Breast epithelium (tissue), 4 donors: ENCODE measurements at regions not wholly inside any gene's neighbourhood (a gene's known extent, or its start where the extent isn't known, plus 50 kb on each side); places are given as distances from the start of the nearest gene placed in this dataset.

ENCODE experiments used
- DNase-seq, 2 donors: peaks; one replicate each; pipeline ENCODE4 v3.0.0-alpha.2; 2019; ENCODE audit warnings: low spot score in 2 of 2
- H3K27ac ChIP-seq, 2 donors: fragments of 200-600 bp; sonication (generic) in 1 of 2; one replicate each; pipeline ENCODE4 v1.5.1; 2016 to 2019; ENCODE audit warnings: mild to moderate bottlenecking in 1 of 2
- H3K27me3 ChIP-seq, 2 donors: fragments of 200-600 bp; sonication (generic) in 1 of 2; one replicate each; pipeline versions ENCODE4 v1.5.1 to v1.6.0; 2017 to 2019; ENCODE audit warnings: control low read depth in 1 of 2, mild to moderate bottlenecking in 1 of 2
- H3K36me3 ChIP-seq: fragments of 200-600 bp; one replicate; pipeline ENCODE4 v1.5.1; 2019
- H3K4me1 ChIP-seq, 2 donors: fragments of 200-600 bp; sonication (generic); one replicate each; pipeline ENCODE4 v1.5.1; 2016 to 2019; ENCODE audit warnings: control low read depth in 1 of 2
- H3K4me3 ChIP-seq, 3 donors: fragments of 200-600 bp; sonication (generic); 1 replicate in 2 of 3; 2 replicates in 1 of 3; pipeline ENCODE4 v1.5.1; 2016 to 2019; ENCODE audit warnings: mild to moderate bottlenecking in 3 of 3, moderate library complexity in 2 of 3
- H3K9me3 ChIP-seq, 2 donors: fragments of 200-600 bp; sonication (generic) in 1 of 2; one replicate each; pipeline ENCODE4 v1.5.1; 2016 to 2019; ENCODE audit warnings: control low read depth in 1 of 2
- CTCF ChIP-seq, 3 donors: fragments of 450-650 bp; IDR thresholded peaks; one replicate each; pipeline ENCODE4 v1.5.1; 2016 to 2017; ENCODE audit warnings: antibody characterized with exemption in 3 of 3, mild to moderate bottlenecking in 3 of 3, moderate library complexity in 3 of 3
- POLR2A ChIP-seq: fragments of 450-650 bp; IDR thresholded peaks from one replicate; pipeline ENCODE4 v1.6.1; 2016; ENCODE audit warnings: antibody characterized with exemption, mild to moderate bottlenecking, moderate library complexity
- POLR2AphosphoS5 ChIP-seq, 3 donors: sonication (generic); formaldehyde crosslinking; IDR thresholded peaks; one replicate each; pipeline ENCODE4 v1.6.1; 2017; ENCODE audit warnings: antibody characterized with exemption in 3 of 3
- intact Hi-C: fragments of 100-400 bp; cut with DNase I; formaldehyde crosslinking; loops from one replicate; pipeline ENCODE4 v1.15.1; 2023; ENCODE audit warnings: low total_unique reads

- DNase-seq, result no peak
- Histone ChIP-seq H3K4me1 (no peaks in the 10 kb centered on the region), H3K27ac (no peak overlapping the region), H3K27me3 (no peaks in the 10 kb centered on the region), H3K36me3 (no peaks in the 10 kb centered on the region), H3K9me3 (no peaks in the 10 kb centered on the region), H3K4me3 (no peak overlapping the region)
- intact Hi-C loops, result no loop called here
- TF ChIP-seq POLR2AphosphoS5 (IDR thresholded peaks at IDR 0.05) (no peak), POLR2A (no peak), CTCF (IDR thresholded peaks at IDR 0.05) (no peak)
Measured at GRCh38 chr20:60107621-60108390, 149.6 kb downstream of the CDH26 start.

GRCh38 chr20:60108397-60108796 lies 150.2 kb downstream of the CDH26 start:
- no peaks in the 10 kb centered on the region for H3K9me3 ChIP-seq

GRCh38 chr20:60113024-60113724 lies 155.0 kb downstream of the CDH26 start:
- no peaks in the 10 kb centered on the region for H3K27me3 ChIP-seq
- no peak overlapping the region for H3K27ac ChIP-seq
- intact Hi-C loops, result no loop called here
- DNase-seq, result no peak
- H3K9me3 ChIP-seq, result no peaks in the 10 kb centered on the region
- no peak for TF ChIP-seq CTCF (IDR thresholded peaks at IDR 0.05)
- TF ChIP-seq POLR2A, result no peak
- TF ChIP-seq POLR2AphosphoS5 (IDR thresholded peaks at IDR 0.05), result no peak
- H3K4me1 ChIP-seq, result no peaks in the 10 kb centered on the region
- no peaks in the 10 kb centered on the region for H3K36me3 ChIP-seq
- H3K4me3 ChIP-seq, result no peak overlapping the region

More at GRCh38 chr20:60108397-60108796, 150.2 kb downstream of the CDH26 start:
- H3K4me3 ChIP-seq, result no peak overlapping the region
- H3K27ac ChIP-seq, result no peak overlapping the region
- no peak for DNase-seq
- intact Hi-C loops, result no loop called here
- no peaks in the 10 kb centered on the region for H3K27me3 ChIP-seq
- H3K4me1 ChIP-seq, result no peaks in the 10 kb centered on the region
- H3K36me3 ChIP-seq, result no peaks in the 10 kb centered on the region
- TF ChIP-seq POLR2A, result no peak
- TF ChIP-seq CTCF (IDR thresholded peaks at IDR 0.05), result no peak
- TF ChIP-seq POLR2AphosphoS5 (IDR thresholded peaks at IDR 0.05), result no peak

GRCh38 chr20:60113771-60114170 lies 155.5 kb downstream of the CDH26 start:
- Histone ChIP-seq H3K27ac (no peak overlapping the region), H3K27me3 (no peaks in the 10 kb centered on the region), H3K9me3 (no peaks in the 10 kb centered on the region), H3K4me3 (no peak overlapping the region), H3K4me1 (no peaks in the 10 kb centered on the region), H3K36me3 (no peaks in the 10 kb centered on the region)
- intact Hi-C loops, result no loop called here
- no peak for TF ChIP-seq POLR2AphosphoS5 (IDR thresholded peaks at IDR 0.05)
- no peak for TF ChIP-seq CTCF (IDR thresholded peaks at IDR 0.05)
- TF ChIP-seq POLR2A, result no peak
- DNase-seq, result no peak

- H3K36me3 ChIP-seq, result no peaks in the 10 kb centered on the region
- H3K9me3 ChIP-seq, result no peaks in the 10 kb centered on the region
- H3K27me3 ChIP-seq, result no peaks in the 10 kb centered on the region
- no peak overlapping the region for H3K27ac ChIP-seq
- intact Hi-C loops, result no loop called here
- H3K4me3 ChIP-seq, result no peak overlapping the region
- TF ChIP-seq POLR2AphosphoS5 (IDR thresholded peaks at IDR 0.05) (peak in 1 of 3 donors; percentile 30), CTCF (IDR thresholded peaks at IDR 0.05) (no peak)
- DNase-seq, result no peak
- no peaks in the 10 kb centered on the region for H3K4me1 ChIP-seq
Measured at GRCh38 chr20:60115451-60115850, 157.2 kb downstream of the CDH26 start.
